ENCODE measurements at regions not wholly inside any gene's neighbourhood (a gene's known extent, or its start where the extent isn't known, plus 50 kb on each side); places are given as distances from the start of the nearest gene placed in this dataset.

DNA sequence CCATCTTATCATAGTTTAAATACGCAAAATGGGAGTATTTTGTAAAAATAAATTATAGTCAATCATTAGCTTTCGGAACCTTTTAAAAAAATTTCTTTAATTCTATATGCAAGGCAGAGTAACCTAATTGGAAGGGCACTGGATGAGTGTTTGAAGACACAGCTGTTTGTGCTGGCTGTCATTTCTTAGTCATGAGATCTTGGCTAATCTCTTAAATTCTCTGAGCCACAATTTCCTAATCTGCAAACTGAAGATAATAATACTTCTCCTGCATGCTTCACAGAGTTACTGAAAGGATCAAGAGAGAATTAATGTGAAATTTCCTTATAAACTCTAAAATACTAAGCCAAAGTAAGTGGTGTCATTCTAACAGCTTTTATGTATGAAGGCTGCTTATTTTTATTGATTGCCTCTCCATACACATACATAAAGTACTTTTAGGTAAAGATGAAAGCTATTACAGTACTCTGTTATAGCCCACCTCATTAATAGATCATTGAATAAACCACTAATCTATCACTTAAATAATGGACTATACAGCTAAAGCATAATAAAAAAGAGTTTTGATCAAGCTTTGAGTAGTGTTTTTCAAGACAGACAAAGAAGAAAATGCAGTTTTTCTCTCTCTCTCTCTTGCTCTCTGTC, 383.7 kb upstream of the IRAK1BP1 start:
- TF ChIP-seq, protein P1, sequence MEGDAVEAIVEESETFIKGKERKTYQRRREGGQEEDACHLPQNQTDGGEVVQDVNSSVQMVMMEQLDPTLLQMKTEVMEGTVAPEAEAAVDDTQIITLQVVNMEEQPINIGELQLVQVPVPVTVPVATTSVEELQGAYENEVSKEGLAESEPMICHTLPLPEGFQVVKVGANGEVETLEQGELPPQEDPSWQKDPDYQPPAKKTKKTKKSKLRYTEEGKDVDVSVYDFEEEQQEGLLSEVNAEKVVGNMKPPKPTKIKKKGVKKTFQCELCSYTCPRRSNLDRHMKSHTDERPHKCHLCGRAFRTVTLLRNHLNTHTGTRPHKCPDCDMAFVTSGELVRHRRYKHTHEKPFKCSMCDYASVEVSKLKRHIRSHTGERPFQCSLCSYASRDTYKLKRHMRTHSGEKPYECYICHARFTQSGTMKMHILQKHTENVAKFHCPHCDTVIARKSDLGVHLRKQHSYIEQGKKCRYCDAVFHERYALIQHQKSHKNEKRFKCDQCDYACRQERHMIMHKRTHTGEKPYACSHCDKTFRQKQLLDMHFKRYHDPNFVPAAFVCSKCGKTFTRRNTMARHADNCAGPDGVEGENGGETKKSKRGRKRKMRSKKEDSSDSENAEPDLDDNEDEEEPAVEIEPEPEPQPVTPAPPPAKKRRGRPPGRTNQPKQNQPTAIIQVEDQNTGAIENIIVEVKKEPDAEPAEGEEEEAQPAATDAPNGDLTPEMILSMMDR (IDR thresholded peaks at IDR 0.05; ENCODE audit: low read depth, low read length) = no peak
- no peak for TF ChIP-seq EZH2phosphoT487 (IDR thresholded peaks at IDR 0.05; ENCODE audit: low read depth)
